Uterus (tissue), 2 donors: ENCODE measurements at regions not wholly inside any gene's neighbourhood (a gene's known extent, or its start where the extent isn't known, plus 50 kb on each side); places are given as distances from the start of the nearest gene placed in this dataset.

Source experiments
- POLR2A ChIP-seq, 2 donors: fragments of 450-650 bp; IDR thresholded peaks; one replicate each; pipeline ENCODE4 v1.6.1; 2016; ENCODE audit warnings: antibody characterized with exemption in 2 of 2, mild to moderate bottlenecking in 1 of 2, moderate library complexity in 1 of 2
- TF ChIP-seq, protein P1 (sequence below), 4 experiments: fragments of 200-600 bp in 2 of 4; fragments of 450-650 bp in 2 of 4; sonication (generic) in 2 of 4; IDR thresholded peaks; one replicate each; pipeline ENCODE4 v1.5.1; 2016 to 2019; ENCODE audit warnings: antibody characterized with exemption in 4 of 4, mild to moderate bottlenecking in 2 of 4, moderate library complexity in 1 of 4

DNA sequence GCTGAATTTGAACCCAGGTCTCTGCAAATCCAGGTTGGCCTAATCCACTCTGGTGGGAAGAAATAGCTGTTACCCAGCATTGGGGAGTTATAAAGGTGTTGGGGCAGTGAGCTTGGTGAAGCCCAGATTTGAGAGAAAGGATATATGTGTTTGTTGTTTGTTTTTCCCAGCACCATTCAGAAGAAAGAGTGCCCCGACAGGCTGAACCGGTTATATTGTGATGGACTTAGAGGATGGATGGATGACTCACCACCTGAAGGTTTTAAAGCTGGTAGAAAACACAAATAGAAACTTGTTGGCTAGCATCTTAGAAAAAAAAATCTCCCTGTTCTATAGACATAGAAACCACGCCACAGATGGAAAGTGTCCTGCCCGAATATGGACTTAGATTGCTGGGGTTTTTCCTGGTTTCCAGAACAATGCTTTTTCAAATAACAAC, 404.6 kb downstream of the MED13L start:
- TF ChIP-seq, protein P1, sequence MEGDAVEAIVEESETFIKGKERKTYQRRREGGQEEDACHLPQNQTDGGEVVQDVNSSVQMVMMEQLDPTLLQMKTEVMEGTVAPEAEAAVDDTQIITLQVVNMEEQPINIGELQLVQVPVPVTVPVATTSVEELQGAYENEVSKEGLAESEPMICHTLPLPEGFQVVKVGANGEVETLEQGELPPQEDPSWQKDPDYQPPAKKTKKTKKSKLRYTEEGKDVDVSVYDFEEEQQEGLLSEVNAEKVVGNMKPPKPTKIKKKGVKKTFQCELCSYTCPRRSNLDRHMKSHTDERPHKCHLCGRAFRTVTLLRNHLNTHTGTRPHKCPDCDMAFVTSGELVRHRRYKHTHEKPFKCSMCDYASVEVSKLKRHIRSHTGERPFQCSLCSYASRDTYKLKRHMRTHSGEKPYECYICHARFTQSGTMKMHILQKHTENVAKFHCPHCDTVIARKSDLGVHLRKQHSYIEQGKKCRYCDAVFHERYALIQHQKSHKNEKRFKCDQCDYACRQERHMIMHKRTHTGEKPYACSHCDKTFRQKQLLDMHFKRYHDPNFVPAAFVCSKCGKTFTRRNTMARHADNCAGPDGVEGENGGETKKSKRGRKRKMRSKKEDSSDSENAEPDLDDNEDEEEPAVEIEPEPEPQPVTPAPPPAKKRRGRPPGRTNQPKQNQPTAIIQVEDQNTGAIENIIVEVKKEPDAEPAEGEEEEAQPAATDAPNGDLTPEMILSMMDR (IDR thresholded peaks at IDR 0.05): no peak
- no peak for TF ChIP-seq POLR2A (IDR thresholded peaks at IDR 0.05)
